ENCODE measurements at regions not wholly inside any gene's neighbourhood (a gene's known extent, or its start where the extent isn't known, plus 50 kb on each side); places are given as distances from the start of the nearest gene placed in this dataset.

DNA sequence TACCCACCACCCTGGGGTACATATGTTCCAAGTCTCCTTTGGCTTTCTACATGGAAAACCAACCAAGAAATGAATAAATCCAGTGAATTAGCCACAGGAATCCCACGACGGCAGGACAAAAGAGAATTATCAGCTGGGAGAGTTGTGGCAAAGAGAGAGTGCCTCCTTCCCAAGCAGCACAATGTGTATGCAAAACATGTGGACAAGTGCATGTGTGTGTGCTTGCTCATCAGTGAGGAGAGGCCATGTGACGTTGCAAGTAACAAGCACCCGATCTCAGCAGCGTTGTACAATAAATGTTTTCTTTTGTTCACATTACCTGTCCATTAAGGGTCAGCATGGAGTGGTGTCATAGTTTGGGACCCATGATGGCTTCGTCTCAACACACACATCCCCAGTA, 50.0 kb upstream of the EMX2 start:
- TF ChIP-seq, protein P1, sequence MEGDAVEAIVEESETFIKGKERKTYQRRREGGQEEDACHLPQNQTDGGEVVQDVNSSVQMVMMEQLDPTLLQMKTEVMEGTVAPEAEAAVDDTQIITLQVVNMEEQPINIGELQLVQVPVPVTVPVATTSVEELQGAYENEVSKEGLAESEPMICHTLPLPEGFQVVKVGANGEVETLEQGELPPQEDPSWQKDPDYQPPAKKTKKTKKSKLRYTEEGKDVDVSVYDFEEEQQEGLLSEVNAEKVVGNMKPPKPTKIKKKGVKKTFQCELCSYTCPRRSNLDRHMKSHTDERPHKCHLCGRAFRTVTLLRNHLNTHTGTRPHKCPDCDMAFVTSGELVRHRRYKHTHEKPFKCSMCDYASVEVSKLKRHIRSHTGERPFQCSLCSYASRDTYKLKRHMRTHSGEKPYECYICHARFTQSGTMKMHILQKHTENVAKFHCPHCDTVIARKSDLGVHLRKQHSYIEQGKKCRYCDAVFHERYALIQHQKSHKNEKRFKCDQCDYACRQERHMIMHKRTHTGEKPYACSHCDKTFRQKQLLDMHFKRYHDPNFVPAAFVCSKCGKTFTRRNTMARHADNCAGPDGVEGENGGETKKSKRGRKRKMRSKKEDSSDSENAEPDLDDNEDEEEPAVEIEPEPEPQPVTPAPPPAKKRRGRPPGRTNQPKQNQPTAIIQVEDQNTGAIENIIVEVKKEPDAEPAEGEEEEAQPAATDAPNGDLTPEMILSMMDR (conservative IDR thresholded peaks at IDR 0.05; ENCODE audit: low read depth in 2 of 2): no peak
- no peak for TF ChIP-seq JUNB (IDR thresholded peaks at IDR 0.05; ENCODE audit: unreplicated experiment)
- TF ChIP-seq, protein P2, sequence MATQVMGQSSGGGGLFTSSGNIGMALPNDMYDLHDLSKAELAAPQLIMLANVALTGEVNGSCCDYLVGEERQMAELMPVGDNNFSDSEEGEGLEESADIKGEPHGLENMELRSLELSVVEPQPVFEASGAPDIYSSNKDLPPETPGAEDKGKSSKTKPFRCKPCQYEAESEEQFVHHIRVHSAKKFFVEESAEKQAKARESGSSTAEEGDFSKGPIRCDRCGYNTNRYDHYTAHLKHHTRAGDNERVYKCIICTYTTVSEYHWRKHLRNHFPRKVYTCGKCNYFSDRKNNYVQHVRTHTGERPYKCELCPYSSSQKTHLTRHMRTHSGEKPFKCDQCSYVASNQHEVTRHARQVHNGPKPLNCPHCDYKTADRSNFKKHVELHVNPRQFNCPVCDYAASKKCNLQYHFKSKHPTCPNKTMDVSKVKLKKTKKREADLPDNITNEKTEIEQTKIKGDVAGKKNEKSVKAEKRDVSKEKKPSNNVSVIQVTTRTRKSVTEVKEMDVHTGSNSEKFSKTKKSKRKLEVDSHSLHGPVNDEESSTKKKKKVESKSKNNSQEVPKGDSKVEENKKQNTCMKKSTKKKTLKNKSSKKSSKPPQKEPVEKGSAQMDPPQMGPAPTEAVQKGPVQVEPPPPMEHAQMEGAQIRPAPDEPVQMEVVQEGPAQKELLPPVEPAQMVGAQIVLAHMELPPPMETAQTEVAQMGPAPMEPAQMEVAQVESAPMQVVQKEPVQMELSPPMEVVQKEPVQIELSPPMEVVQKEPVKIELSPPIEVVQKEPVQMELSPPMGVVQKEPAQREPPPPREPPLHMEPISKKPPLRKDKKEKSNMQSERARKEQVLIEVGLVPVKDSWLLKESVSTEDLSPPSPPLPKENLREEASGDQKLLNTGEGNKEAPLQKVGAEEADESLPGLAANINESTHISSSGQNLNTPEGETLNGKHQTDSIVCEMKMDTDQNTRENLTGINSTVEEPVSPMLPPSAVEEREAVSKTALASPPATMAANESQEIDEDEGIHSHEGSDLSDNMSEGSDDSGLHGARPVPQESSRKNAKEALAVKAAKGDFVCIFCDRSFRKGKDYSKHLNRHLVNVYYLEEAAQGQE (IDR thresholded peaks at IDR 0.05; ENCODE audit: unreplicated experiment): no peak
- no peak for TF ChIP-seq POLR2AphosphoS5 (IDR thresholded peaks at IDR 0.05; ENCODE audit: low read depth)
- no peak for TF ChIP-seq EZH2 (IDR thresholded peaks at IDR 0.05; ENCODE audit: low read depth, unreplicated experiment)
- TF ChIP-seq EZH2phosphoT487 (IDR thresholded peaks at IDR 0.05; ENCODE audit: unreplicated experiment): no peak
- no peak for TF ChIP-seq CREB1 (CRISPR knock-in tag; IDR thresholded peaks at IDR 0.05; ENCODE audit: low read depth)
- TF ChIP-seq NANOG (IDR thresholded peaks at IDR 0.05; ENCODE audit: borderline replicate concordance): no peak
- TF ChIP-seq, protein P3, sequence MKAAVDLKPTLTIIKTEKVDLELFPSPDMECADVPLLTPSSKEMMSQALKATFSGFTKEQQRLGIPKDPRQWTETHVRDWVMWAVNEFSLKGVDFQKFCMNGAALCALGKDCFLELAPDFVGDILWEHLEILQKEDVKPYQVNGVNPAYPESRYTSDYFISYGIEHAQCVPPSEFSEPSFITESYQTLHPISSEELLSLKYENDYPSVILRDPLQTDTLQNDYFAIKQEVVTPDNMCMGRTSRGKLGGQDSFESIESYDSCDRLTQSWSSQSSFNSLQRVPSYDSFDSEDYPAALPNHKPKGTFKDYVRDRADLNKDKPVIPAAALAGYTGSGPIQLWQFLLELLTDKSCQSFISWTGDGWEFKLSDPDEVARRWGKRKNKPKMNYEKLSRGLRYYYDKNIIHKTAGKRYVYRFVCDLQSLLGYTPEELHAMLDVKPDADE (IDR thresholded peaks at IDR 0.05): no peak
